Spleen (tissue), 7 donors: ENCODE measurements at regions not wholly inside any gene's neighbourhood (a gene's known extent, or its start where the extent isn't known, plus 50 kb on each side); places are given as distances from the start of the nearest gene placed in this dataset.

Experiments
- CTCF ChIP-seq, 11 experiments: fragments of 200-600 bp in 7 of 11; fragments of 450-650 bp in 4 of 11; sonication (generic) in 4 of 11; IDR thresholded peaks in 8 of 11; conservative IDR thresholded peaks in 3 of 11; 1 replicate in 7 of 11; 2 replicates in 4 of 11; pipeline versions ENCODE4 v1.4.0 to v1.8.0; 2016 to 2021; ENCODE audit warnings: antibody characterized with exemption in 11 of 11, inconsistent platforms in 4 of 11, mild to moderate bottlenecking in 1 of 11
- POLR2A ChIP-seq, 3 donors: fragments of 450-650 bp; IDR thresholded peaks; one replicate each; pipeline ENCODE4 v1.5.1; 2017; ENCODE audit warnings: antibody characterized with exemption in 3 of 3, mild to moderate bottlenecking in 1 of 3
- POLR2AphosphoS5 ChIP-seq, 3 donors: sonication (generic); formaldehyde crosslinking; IDR thresholded peaks; one replicate each; pipeline ENCODE4 v1.5.1; 2017; ENCODE audit warnings: antibody characterized with exemption in 3 of 3
- donor health status: DM: no; HTN: no; CAD: no; lungs with moderate emphysema.
- donor health status: DM: no; HTN: no; CAD: no.
- donor health status: DM: no; HTN: no; CAD: no.

- no peak for TF ChIP-seq CTCF (IDR thresholded peaks at IDR 0.05 in 8 of 11, conservative IDR thresholded peaks at IDR 0.05 in 3 of 11)
- no peak for TF ChIP-seq POLR2A (IDR thresholded peaks at IDR 0.05)
- no peak for TF ChIP-seq POLR2AphosphoS5 (IDR thresholded peaks at IDR 0.05)
These were observed 85.1 kb downstream of the NKX6-1 start for GRCh38 chr4:84413976-84414375.
